ENCODE measurements at regions not wholly inside any gene's neighbourhood (a gene's known extent, or its start where the extent isn't known, plus 50 kb on each side); places are given as distances from the start of the nearest gene placed in this dataset.

GRCh38 chr21:35395728-35396127 is 346.6 kb upstream of the RUNX1 start:
- peaks cover 0 to 26% (median 0%) of the 10 kb centered on the region in 9 donors for H3K4me1 ChIP-seq
- peak overlapping the region in 1 of 10 donors; percentile 18 for H3K27ac ChIP-seq
- ATAC-seq (no peak), DNase-seq (no peak)
- no peaks in the 10 kb centered on the region for H3K36me3 ChIP-seq
- intact Hi-C loops (cut with DNase I) = loop anchor here in 4 of 10 donors (5.0 to 10.0 kb wide), 5 partner anchors 343 to 648 kb away; partner anchors contain the start of gene RUNX1 (in 2 of the 4)
- peaks cover 0 to 18% (median 4%) of the 10 kb centered on the region in 7 donors for H3K27me3 ChIP-seq
- TF ChIP-seq CTCF (IDR thresholded peaks at IDR 0.05) = no peak
- 71 to 77% methylated on average over 1 of the region's 1 CpG for WGBS, 2 donors
- no peak overlapping the region for H3K4me3 ChIP-seq
- H3K9me3 ChIP-seq = no peaks in the 10 kb centered on the region

DNA sequence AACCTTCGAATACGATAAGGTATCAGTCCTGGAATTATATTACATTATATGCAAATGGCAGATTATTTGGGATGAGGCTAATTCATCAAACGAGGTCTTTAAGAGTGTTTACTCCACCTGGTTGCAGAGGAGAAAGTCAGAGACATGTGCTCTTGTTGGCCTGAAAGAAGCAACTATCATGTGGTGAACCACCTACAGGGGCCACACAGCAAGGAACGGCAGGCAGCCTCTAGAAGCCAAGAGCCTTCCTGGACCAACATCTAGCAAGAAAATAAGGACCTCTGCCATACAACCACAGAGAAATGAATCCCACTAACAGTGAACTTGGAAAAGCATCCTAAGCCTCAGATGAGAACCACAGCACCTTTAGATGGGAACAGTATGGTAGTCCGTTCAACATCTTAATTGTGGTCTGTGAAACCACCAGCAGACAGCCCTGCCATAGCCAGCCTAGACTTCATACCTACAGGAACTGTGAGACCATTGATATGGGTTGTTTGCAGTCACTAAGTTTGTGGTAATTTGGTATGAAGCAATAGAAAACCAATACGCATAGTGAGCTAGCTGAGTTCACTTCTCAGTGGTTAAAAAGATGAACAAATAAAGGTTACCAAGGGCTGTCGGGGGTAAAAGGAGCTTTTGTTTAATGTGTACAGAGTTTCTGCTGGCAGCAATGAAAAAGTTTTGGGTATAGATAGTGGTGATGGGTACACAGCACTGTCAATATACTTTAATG is 345.7 kb upstream of the RUNX1 start:
- intact Hi-C loops (cut with DNase I) = loop anchor here in 4 of 10 donors (5.0 to 10.0 kb wide), 5 partner anchors 343 to 648 kb away; partner anchors contain the start of gene RUNX1 (in 2 of the 4)
- Histone ChIP-seq H3K4me3 (no peak overlapping the region), H3K36me3 (no peaks in the 10 kb centered on the region), H3K4me1 (peaks cover 0 to 21% (median 0%) of the 10 kb centered on the region in 9 donors), H3K27ac (no peak overlapping the region), H3K27me3 (peaks cover 0 to 18% (median 4%) of the 10 kb centered on the region in 7 donors), H3K9me3 (no peaks in the 10 kb centered on the region)
- 86 to 89% methylated on average over 7 of the region's 7 CpGs for WGBS, 2 donors
- TF ChIP-seq CTCF (IDR thresholded peaks at IDR 0.05) = no peak
- ATAC-seq (no peak), DNase-seq (no peak)

DNA sequence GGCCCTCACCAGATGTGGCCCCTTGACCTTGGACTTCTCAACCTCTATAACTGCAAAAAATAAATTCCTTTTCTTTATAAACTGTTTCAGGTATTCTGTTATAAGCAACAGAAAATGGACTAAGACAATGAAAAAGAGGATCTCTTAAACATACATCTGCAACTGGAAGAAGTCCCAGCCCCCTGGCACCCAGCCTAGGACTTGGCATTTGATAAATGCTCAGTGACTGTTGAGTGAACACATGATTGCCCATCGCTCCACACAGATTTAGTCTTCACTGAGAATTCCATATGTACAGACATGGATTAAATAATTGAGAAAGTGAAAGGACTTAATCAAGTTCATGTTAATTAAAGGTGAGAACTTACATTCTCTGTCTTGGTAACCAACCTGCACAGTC is 344.9 kb upstream of the RUNX1 start:
- Histone ChIP-seq H3K27ac (no peak overlapping the region), H3K4me3 (no peak overlapping the region), H3K4me1 (peaks cover 0 to 13% (median 0%) of the 10 kb centered on the region in 9 donors), H3K36me3 (no peaks in the 10 kb centered on the region), H3K9me3 (no peaks in the 10 kb centered on the region), H3K27me3 (peaks cover 0 to 18% (median under 1%) of the 10 kb centered on the region in 7 donors)
- 71 to 80% methylated on average over 1 of the region's 1 CpG for WGBS, 2 donors
- no peak for TF ChIP-seq CTCF (IDR thresholded peaks at IDR 0.05)
- DNase-seq = no peak
- intact Hi-C loops (cut with DNase I) = loop anchor here in 3 of 10 donors (10.0 kb wide), 2 partner anchors 349 to 499 kb away; partner anchors contain the start of gene RUNX1 (in 2 of the 3)
- no peak for ATAC-seq

DNA sequence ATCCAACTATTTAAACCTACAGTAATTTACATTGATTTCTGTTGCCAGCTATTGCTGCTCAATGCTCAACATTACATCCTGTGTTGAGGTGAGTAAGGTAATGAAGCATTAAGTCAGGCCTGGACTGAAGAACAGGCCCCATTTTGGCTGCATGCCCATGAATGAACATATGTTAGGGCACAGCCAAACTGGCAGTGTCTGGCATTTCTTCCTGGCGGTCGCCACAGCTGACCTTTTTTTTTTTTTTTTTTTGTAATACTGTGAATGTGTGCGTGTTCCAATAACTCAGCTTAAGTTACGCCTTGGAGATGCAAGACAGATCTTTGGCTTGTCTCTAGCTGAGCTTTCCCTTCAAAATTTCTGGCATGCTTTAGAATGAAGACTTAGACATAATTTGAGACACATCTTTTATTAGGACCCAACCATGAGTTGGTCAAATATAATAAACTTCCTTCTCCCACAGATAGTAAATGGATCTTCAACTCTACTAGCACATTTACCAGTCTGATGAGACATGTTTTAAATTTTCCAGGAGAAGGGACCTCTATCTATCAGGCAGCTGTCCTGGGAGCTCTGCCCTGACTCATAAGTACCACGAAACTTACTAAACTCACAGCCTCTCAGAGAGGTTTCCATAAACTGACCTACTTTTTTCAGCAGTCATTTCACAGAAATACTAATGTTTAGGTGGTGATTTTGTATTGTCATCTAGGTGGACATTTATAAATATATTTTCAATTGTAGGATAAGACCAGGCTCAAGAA is 341.1 kb upstream of the RUNX1 start:
- peaks cover 0 to 11% (median 0%) of the 10 kb centered on the region in 11 donors for H3K9me3 ChIP-seq
- DNase-seq (no peak), ATAC-seq (no peak)
- TF ChIP-seq CTCF (IDR thresholded peaks at IDR 0.05) = no peak
- intact Hi-C loops (cut with DNase I) = loop anchor here in 3 of 10 donors (10.0 kb wide), 2 partner anchors 345 to 495 kb away; partner anchors contain the start of gene RUNX1 (in 2 of the 3)
- H3K4me1 ChIP-seq = peaks cover 0 to 3% (median 0%) of the 10 kb centered on the region in 9 donors
- H3K27ac ChIP-seq = no peak overlapping the region
- no peaks in the 10 kb centered on the region for H3K36me3 ChIP-seq
- H3K27me3 ChIP-seq = peaks cover 0 to 4% (median 0%) of the 10 kb centered on the region in 7 donors
- WGBS, 2 donors = 82 to 88% methylated on average over 5 of the region's 5 CpGs
- no peak overlapping the region for H3K4me3 ChIP-seq

Data from heart right ventricle (tissue), 16 donors.